Endothelial cell of umbilical vein (primary cell): ENCODE measurements at regions not wholly inside any gene's neighbourhood (a gene's known extent, or its start where the extent isn't known, plus 50 kb on each side); places are given as distances from the start of the nearest gene placed in this dataset.

Source experiments
- CTCF ChIP-seq, 2 donors: IDR thresholded peaks; 1 replicate in 1 of 2; 2 replicates in 1 of 2; pipeline ENCODE4 v1.5.1; 2011; ENCODE audit warnings: low read length in 2 of 2, mild to moderate bottlenecking in 2 of 2, moderate library complexity in 2 of 2, control low read depth in 1 of 2, inconsistent platforms in 1 of 2, low read depth in 1 of 2; ENCODE audit not compliant: insufficient read depth in 1 of 2; ENCODE audit errors: extremely low read depth in 1 of 2
- POLR2A ChIP-seq: IDR thresholded peaks from 2 replicates; pipeline ENCODE4 v1.6.1; 2012; ENCODE audit warnings: low read depth, mild to moderate bottlenecking, control low read depth, low read length

DNA sequence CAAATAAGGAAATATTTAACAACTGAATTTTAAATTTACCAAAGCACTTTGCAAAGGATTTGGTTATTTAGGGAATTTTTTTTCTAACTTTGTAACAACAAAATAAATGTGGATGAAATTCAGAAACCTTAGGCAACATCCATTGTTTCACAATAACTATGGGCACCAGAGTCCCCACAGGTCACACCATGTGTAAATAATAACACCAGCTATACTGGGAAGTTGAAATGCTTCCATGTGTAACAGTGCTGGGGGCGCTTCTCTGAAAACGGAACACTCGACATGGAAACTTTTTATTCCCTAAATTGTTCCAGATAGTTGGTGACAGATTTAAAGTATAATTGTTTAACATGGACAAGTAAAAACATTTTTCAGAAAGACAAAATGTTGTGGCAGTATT is 818.6 kb downstream of the TNS3 start:
- TF ChIP-seq CTCF (IDR thresholded peaks at IDR 0.05; ENCODE audit: extremely low read depth in 1 of 2, insufficient read depth in 1 of 2, low read depth in 1 of 2, low read length in 2 of 2) (no peak), POLR2A (no peak)
